Ascending aorta (tissue), 2 donors: ENCODE measurements at regions not wholly inside any gene's neighbourhood (a gene's known extent, or its start where the extent isn't known, plus 50 kb on each side); places are given as distances from the start of the nearest gene placed in this dataset.

Experiments used
- DNase-seq, 2 donors: peaks; one replicate each; pipeline ENCODE4 v3.0.0-alpha.2; 2019; ENCODE audit warnings: low spot score in 2 of 2
- H3K27ac ChIP-seq, 2 donors: fragments of 200-600 bp; sonication (generic); one replicate each; pipeline ENCODE4 v1.5.1; 2016 to 2017; ENCODE audit warnings: mild to moderate bottlenecking in 1 of 2
- H3K27me3 ChIP-seq: fragments of 200-600 bp; sonication (generic); one replicate; pipeline ENCODE4 v1.5.1; 2017
- H3K36me3 ChIP-seq, 2 donors: fragments of 200-600 bp; sonication (generic); one replicate each; pipeline ENCODE4 v1.5.1; 2016
- H3K4me1 ChIP-seq, 2 donors: fragments of 200-600 bp; sonication (generic); one replicate each; pipeline ENCODE4 v1.5.1; 2016 to 2017; ENCODE audit warnings: mild to moderate bottlenecking in 1 of 2
- H3K4me3 ChIP-seq, 2 donors: fragments of 200-600 bp; sonication (generic); one replicate each; pipeline ENCODE4 v1.5.1; 2016 to 2017; ENCODE audit warnings: mild to moderate bottlenecking in 1 of 2
- H3K9me3 ChIP-seq, 2 donors: fragments of 200-600 bp; sonication (generic); one replicate each; pipeline ENCODE4 v1.5.1; 2016
- CTCF ChIP-seq, 3 experiments: fragments of 200-600 bp in 2 of 3; fragments of 450-650 bp in 1 of 3; sonication (generic) in 2 of 3; IDR thresholded peaks; one replicate each; pipeline ENCODE4 v1.5.1; 2016 to 2019; ENCODE audit warnings: antibody characterized with exemption in 3 of 3, mild to moderate bottlenecking in 1 of 3, moderate library complexity in 1 of 3
- intact Hi-C: fragments of 100-400 bp; cut with DNase I; formaldehyde crosslinking; loops from one replicate; pipeline ENCODE4 v1.15.1; 2023

GRCh38 chr1:90347366-90347765 is 352.5 kb downstream of the ZNF326 start:
- Histone ChIP-seq H3K9me3 (peaks cover 0 to 5% of the 10 kb centered on the region in 2 donors), H3K36me3 (no peaks in the 10 kb centered on the region), H3K27me3 (no peaks in the 10 kb centered on the region), H3K27ac (no peak overlapping the region), H3K4me1 (no peaks in the 10 kb centered on the region), H3K4me3 (no peak overlapping the region)
- no peak for TF ChIP-seq CTCF (IDR thresholded peaks at IDR 0.05)
- intact Hi-C loops, result no loop called here
- no peak for DNase-seq

- peaks cover 0 to 5% of the 10 kb centered on the region in 2 donors for H3K9me3 ChIP-seq
- no peaks in the 10 kb centered on the region for H3K36me3 ChIP-seq
- H3K27ac ChIP-seq, result no peak overlapping the region
- DNase-seq, result no peak
- no peak for TF ChIP-seq CTCF (IDR thresholded peaks at IDR 0.05)
- intact Hi-C loops, result no loop called here
- H3K4me3 ChIP-seq, result no peak overlapping the region
- no peaks in the 10 kb centered on the region for H3K4me1 ChIP-seq
- no peaks in the 10 kb centered on the region for H3K27me3 ChIP-seq
Observed at GRCh38 chr1:90346757-90347156, 351.8 kb downstream of the ZNF326 start.

DNA sequence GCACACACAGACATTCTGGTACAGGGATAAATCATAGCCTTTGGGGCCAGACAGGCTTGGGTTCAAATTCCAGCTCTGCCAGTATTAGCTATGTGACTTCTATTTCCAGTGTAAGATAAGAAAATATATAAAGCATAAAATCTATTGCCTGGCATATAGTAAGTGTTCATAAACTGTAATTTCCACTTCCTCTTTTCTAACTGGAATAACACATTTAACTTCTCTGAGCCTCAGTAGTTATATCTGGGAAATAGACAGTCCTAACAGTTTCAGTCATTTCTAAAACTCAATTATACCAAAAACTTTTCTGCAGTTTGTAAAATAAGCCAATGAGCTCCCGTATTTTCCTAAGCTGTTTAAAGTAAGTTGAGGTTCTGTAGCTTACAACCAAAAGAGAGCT is 351.4 kb downstream of the ZNF326 start:
- Histone ChIP-seq H3K27me3 (no peaks in the 10 kb centered on the region), H3K36me3 (no peaks in the 10 kb centered on the region), H3K4me3 (no peak overlapping the region), H3K4me1 (no peaks in the 10 kb centered on the region), H3K27ac (no peak overlapping the region), H3K9me3 (peaks cover 0 to 5% of the 10 kb centered on the region in 2 donors)
- DNase-seq, result no peak
- intact Hi-C loops, result no loop called here
- no peak for TF ChIP-seq CTCF (IDR thresholded peaks at IDR 0.05)

DNA sequence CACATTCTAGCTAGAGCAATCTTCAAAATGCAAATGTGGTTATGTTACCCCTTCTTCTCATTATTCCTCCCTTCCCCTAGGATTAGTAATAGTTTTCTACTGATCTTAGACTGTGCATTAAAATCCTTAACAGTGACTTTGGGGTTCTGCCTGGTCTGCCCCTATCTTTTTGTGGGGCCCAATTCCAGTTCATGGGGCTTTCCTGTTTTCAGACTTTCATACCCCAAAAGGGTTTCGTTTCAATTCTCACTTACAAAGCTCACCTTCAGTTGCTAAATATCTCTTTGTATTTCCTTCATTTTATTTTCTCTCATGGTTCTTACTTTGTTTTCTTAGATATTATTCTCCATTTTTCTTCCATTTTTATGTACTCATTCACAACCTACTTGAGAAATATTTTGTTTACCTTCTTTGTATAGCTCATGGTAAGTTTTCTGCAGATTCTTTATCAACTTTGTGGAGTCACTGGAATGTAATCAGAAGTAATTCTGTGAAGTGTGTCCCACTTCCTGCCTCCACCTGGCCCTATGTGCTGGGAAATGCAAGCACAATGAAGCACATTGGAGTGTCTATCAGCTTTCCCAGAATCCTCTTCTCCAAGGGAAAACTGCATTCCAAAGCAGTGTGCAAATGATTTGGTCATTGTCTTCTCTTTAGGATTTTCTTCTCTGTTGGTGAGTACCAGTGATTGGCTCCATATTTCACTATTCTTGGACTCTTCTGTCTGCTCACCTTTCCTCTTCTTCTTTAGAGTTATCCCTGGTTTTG is 350.2 kb downstream of the ZNF326 start:
- Histone ChIP-seq H3K4me3 (no peak overlapping the region), H3K4me1 (no peaks in the 10 kb centered on the region), H3K27me3 (no peaks in the 10 kb centered on the region), H3K27ac (no peak overlapping the region), H3K9me3 (peaks cover 0 to 5% of the 10 kb centered on the region in 2 donors), H3K36me3 (no peaks in the 10 kb centered on the region)
- TF ChIP-seq CTCF (IDR thresholded peaks at IDR 0.05), result no peak
- no peak for DNase-seq
- intact Hi-C loops, result no loop called here

DNA sequence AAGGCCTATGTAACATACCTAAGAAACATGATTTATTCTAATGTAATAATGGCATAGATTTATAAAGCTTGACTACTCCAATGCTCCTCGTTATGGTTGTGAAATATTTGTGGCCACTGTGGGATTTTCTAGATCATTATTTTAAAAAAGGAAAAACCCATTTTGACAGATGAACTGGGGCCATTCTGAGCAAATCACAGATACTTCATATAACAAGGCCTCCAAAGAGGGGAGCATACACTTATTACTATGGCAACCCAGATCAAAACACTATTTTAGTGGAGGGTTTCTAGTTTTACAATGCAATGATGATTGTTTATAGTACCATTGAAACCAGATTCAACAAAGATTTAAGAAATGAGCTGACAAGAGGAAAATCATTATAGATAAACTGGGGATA is 346.6 kb downstream of the ZNF326 start:
- Histone ChIP-seq H3K27ac (no peak overlapping the region), H3K9me3 (no peaks in the 10 kb centered on the region), H3K36me3 (no peaks in the 10 kb centered on the region), H3K27me3 (no peaks in the 10 kb centered on the region), H3K4me1 (no peaks in the 10 kb centered on the region), H3K4me3 (no peak overlapping the region)
- no peak for DNase-seq
- intact Hi-C loops, result no loop called here
- TF ChIP-seq CTCF (IDR thresholded peaks at IDR 0.05), result no peak
